ENCODE measurements at regions not wholly inside any gene's neighbourhood (a gene's known extent, or its start where the extent isn't known, plus 50 kb on each side); places are given as distances from the start of the nearest gene placed in this dataset.
"Not testable (repeated sequence)": the region's sequence is repeated elsewhere in the genome, so short reads cannot be mapped to it uniquely, and the experiment has no call there.

GRCh38 chr5:92216852-92217251 is 833.7 kb upstream of the ARRDC3 start:
- DNase-seq, result not testable (repeated sequence)

DNA sequence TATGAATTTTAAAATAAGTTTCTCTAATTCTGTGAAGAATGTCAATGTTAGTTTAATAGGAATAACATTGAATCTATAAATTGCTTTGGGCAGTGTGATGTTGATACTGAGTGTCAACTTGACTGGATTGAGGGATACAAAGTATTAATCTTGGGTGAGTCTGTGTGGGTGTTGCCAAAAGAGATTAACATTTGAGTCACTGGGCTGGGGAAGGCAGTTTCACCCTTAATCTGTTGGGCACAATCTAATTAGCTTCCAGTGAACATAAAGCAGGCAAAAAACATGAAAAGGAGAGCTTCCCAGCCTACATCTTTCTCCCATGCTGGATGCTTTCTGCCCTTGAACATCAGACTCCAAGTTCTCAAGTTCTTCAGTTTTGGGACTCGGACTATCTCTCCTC is 832.0 kb upstream of the ARRDC3 start:
- no peak for DNase-seq

GRCh38 chr5:92208265-92208664 is 825.1 kb upstream of the ARRDC3 start:
- no peak for DNase-seq

DNA sequence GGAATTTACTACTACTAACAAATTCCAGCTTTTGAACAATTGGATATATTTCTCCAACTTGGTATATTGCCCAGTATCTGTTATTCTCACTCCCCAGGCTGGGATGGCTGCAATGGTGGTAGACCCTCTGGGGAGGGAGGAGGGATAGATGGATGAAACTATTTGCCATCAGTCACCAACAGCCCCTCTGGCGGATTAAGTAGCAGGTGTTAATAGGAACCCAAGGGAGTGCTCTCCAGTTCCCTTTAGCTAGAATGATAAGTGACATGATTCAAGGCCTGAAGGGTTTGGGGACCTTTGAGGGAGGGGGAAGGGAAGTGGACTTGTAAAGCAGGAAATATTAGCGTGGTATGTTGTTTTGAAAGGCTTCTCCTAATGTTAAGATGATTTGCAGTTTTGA is 824.0 kb upstream of the ARRDC3 start:
- DNase-seq, result no peak

DNA sequence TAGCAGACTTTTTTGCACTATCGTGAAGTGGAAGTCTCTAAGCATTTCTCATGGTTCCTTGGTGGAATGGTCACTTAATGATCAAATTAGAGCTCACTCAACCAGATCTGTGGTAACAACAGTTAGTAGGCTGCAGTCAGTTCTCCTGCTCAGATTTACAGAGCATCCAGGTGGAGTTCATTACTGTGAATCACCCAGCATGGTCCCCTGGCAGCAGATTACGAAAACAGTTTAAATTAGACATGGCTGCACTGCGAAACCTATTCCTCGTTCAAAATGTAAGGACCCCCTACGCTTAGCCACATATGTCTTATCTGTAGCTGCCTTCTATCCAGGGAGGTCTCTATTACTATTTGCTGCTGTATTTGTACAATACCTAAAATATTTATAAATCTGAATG is 823.6 kb upstream of the ARRDC3 start:
- DNase-seq, result no peak

- DNase-seq, result not testable (repeated sequence)
These were observed 815.9 kb upstream of the ARRDC3 start for GRCh38 chr5:92199035-92199434.

- DNase-seq, result no peak
These were observed 798.5 kb upstream of the ARRDC3 start for GRCh38 chr5:92181656-92182055.

DNA sequence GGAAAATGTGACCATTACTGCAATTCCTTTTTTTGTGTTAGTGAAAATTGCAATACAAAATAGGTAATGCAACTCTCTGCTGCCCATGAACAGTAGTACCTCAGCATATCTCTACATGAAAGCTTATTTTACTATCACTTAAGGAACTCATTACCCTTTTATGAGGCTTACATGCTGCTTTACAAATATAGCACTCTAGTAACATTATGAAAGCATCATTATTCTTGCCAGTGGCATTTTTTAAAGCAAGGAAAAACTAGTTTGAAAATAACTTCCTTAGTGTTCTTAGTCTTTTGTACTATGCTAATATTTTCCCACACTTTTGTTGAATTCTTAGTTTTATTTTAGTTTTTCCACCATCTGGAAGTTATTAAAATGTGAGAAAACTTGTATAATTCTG is 797.3 kb upstream of the ARRDC3 start:
- no peak for DNase-seq

DNA sequence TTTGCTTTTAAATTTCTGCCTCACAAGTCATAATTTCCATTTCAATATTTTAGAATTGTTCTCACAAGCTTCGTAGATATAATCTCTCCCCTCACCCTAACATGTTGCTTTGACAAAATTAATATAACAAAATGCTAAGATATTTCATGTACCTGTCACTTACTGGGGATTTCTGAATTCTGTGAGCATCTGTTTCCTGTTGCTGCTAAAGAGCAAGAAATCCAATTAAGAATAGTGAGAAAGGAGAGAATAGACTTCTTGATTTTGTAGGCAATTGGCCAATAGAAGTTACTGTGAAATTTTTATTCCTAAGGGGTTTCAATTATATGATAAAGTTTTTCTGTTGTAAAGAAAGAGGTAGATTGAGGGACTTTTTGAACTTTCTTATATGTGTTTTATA is 796.5 kb upstream of the ARRDC3 start:
- DNase-seq, result no peak

DNA sequence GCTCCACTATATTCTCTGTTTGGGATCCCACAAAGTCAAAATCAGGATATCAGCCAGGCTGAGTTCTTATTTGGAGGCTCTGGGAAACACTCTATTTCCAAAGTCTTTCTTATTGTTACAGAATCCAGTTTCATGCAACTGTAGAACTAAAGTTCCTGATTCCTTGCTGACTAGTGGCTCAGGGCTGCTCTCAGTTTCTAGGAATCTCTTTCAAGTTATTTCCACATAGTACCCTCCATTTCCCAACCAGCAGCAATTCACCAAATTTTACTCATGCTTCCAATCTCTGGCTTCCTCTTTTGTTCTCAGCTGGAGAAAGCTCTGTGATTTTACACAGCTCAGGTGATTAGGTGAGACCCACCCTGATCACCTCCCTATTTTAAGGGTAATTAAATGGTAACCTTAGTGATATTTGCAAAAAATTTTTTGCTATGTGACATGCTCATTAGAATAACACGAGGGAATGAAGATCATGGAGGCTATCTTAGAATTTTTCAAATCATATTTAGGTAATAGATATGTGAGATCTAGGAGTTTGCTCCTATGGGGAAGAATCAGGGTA is 794.9 kb upstream of the ARRDC3 start:
- DNase-seq, result no peak

GRCh38 chr5:92163906-92164305 is 780.8 kb upstream of the ARRDC3 start:
- no peak for DNase-seq

GRCh38 chr5:92147798-92148197 is 764.7 kb upstream of the ARRDC3 start:
- no peak for DNase-seq

DNA sequence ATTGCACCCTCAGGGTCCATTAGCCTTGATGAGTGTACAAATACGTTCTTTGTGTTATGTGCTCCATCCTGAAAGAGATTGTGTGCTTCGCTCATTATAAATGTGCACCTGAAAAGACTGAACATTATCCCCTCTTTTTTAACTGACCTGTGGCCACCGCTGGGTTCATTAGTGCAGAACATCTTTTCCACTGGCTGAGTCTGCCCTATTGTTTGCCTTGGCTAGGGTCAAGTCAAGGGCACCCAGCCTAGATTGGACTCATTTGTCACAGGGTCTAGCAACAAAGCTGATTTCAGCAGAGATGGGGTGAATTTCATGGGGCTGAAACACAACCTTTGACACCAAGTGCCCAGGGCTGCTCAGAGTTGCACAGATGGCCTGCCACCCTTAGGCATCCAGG is 764.1 kb upstream of the ARRDC3 start:
- DNase-seq, result no peak

DNA sequence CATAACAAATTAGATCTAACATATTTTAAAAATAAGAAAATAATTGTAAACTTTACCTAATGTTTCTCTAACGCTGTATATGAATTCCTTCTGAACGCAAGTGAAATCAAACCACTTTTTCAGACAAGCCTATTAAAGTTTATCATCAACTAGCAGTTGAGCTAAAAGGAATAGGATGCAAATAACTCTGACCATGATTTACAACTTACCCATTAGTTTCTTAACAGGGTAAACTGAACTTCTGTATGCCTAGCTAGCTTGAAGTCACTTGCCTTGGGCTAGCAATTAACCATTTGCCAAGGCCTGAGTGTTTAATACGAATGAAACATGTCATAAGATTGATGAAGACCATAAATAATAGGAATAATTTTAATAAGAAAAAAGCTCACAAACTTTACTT is 762.7 kb upstream of the ARRDC3 start:
- DNase-seq, result no peak

DNA sequence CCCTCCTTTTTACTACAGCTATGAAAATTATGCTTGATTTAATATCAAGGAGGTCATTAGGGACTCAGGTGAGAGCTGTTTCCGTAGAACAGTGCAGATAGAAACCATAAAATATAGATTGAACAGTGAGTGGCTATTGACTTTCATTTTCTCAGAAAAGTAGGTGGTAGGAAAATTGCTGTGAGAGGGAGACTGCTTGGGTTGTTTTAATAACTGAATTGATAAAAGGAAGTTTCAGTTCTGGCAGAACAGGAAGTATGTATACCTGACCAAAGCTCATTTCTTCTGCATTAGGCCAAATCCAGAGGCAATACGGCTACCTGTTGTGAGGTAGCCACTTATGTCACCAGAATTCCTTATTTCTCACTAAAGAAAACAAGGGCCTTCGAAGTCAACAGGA is 761.7 kb upstream of the ARRDC3 start:
- no peak for DNase-seq

GRCh38 chr5:92132294-92132908 is 749.3 kb upstream of the ARRDC3 start:
- DNase-seq, result not testable (repeated sequence)

GRCh38 chr5:92126182-92126581 is 743.1 kb upstream of the ARRDC3 start:
- DNase-seq, result no peak

- DNase-seq, result no peak
These were observed 736.0 kb upstream of the ARRDC3 start for GRCh38 chr5:92119110-92119509.

- DNase-seq, result no peak
These were observed 723.7 kb upstream of the ARRDC3 start for GRCh38 chr5:92106808-92107207.

DNA sequence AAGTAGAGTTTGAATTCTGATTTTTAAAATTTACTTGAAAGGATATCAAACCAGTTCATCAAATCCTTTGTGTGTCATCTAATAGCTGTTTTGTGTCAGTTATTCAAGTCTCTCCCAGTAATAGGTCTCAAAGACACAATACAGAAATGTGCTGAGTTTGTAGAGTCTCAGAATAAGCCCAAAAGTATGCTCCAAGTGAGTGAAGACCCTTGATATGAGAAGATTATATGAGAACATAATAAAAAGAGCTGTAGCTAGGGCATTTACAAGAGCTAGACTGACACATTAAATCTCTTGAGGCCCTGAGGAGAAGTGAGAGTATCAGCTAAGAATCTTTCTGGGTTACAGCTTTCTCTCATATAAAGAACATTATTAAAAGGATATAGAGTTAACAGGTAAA is 721.0 kb upstream of the ARRDC3 start:
- DNase-seq, result no peak

GRCh38 chr5:92102313-92102712 is 719.2 kb upstream of the ARRDC3 start:
- no peak for DNase-seq

- DNase-seq, result no peak
These were observed 709.1 kb upstream of the ARRDC3 start for GRCh38 chr5:92092239-92092638.

DNA sequence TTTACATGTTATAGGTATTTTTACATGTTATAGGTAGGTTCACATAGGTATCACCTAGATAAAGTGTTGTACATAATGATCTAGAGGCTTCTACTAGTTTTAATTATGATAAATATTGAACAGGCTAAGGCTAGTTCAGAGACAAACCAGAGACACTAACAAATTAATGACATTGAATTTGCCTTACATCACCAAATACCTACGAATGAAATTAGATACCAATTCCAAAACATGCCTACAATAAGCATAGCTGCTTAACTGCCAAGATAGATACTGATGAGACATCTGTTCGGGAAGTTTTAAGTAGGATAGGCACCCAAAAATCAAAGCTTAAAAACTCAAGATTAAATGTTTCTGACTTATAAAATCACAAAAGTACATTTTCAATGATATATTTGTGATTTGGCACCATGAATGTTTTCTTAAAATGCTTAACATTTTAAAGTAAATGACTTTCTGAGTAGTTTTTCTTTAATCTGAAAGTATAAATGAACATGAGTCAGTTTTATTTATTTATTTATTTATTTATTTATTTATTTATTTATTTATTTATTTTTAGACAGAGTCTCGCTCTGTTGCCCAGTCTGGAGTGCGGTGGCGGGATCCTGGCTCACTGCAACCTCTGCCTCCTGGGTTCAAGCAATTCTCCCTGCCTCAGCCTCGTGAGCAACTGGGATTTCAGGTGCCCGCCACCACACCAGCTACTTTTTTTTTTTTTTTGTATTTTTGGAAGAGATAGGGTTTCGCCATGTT is 703.1 kb upstream of the ARRDC3 start:
- DNase-seq, result no peak

DNA sequence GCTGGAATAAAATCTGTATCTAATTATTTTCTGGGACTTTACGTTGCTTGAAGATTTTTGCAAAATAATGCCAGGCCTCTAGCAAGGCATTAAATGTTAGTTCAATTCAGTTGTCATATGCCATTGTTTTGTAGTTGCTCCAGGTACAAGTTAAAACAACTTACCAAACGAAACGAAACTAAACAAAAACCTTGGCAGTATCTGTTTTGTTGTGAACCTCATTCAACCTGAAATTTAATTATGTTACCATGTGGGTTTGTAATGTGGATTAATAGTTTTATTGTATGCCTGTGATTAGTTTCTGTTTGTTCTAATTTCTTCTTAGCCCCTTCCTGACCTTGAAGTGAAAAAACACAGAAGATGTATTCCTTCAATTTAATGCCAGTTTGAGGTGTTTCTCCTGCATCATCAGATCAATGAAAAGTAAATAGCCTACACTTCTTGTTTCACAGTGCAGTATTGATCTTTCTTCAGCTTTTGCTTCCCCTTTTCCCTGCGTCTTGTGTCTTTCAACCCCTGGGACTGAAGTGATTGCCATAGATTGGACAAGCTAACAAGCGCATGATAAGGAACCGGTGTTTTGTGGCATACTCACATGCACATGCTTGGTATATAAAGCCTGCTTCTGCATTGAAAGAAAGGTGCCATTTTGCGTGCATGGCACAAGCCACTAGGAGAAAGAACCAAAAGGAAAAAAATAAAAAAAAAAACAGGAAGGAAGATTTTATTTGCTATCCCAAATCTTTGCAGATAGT is 699.0 kb upstream of the ARRDC3 start:
- no peak for DNase-seq

Data from DMS153 (cell line).